HuH-7.5 (cell line): ENCODE measurements at regions not wholly inside any gene's neighbourhood (a gene's known extent, or its start where the extent isn't known, plus 50 kb on each side); places are given as distances from the start of the nearest gene placed in this dataset.
"Not testable (repeated sequence)": the region's sequence is repeated elsewhere in the genome, so short reads cannot be mapped to it uniquely, and the experiment has no call there.

Source experiments
- DNase-seq: peaks from one replicate; pipeline ENCODE4 v3.0.0; 2011; ENCODE audit warnings: low spot score

GRCh38 chr1:238443687-238444086, 553.0 kb upstream of the ZP4 start:
- no peak for DNase-seq

GRCh38 chr1:238439511-238439910, 548.8 kb upstream of the ZP4 start:
- DNase-seq, result no peak

- no peak for DNase-seq
Observed at GRCh38 chr1:238438311-238439270, 547.9 kb upstream of the ZP4 start.

- DNase-seq, result not testable (repeated sequence)
Observed at GRCh38 chr1:238429703-238430102, 539.0 kb upstream of the ZP4 start.

GRCh38 chr1:238419209-238419608, 528.5 kb upstream of the ZP4 start:
- no peak for DNase-seq

GRCh38 chr1:238409932-238410331, 519.2 kb upstream of the ZP4 start:
- DNase-seq, result no peak

- no peak for DNase-seq
Observed at GRCh38 chr1:238409191-238409850, 518.6 kb upstream of the ZP4 start.

- no peak for DNase-seq
Observed at GRCh38 chr1:238408737-238409136, 518.0 kb upstream of the ZP4 start.

GRCh38 chr1:238406098-238406860, 515.6 kb upstream of the ZP4 start:
- DNase-seq, result no peak

GRCh38 chr1:238404921-238405320, 514.2 kb upstream of the ZP4 start:
- no peak for DNase-seq

GRCh38 chr1:238404481-238404880, 513.8 kb upstream of the ZP4 start:
- DNase-seq, result no peak

- DNase-seq, result no peak
Observed at GRCh38 chr1:238401144-238401543, 510.4 kb upstream of the ZP4 start.

- no peak for DNase-seq
Observed at GRCh38 chr1:238399558-238399957, 508.8 kb upstream of the ZP4 start.

- no peak for DNase-seq
Observed at GRCh38 chr1:238396140-238396539, 505.4 kb upstream of the ZP4 start.

GRCh38 chr1:238384381-238384780, 493.7 kb upstream of the ZP4 start:
- no peak for DNase-seq

GRCh38 chr1:238380167-238380566, 489.4 kb upstream of the ZP4 start:
- DNase-seq, result no peak

GRCh38 chr1:238379446-238379845, 488.7 kb upstream of the ZP4 start:
- DNase-seq, result not testable (repeated sequence)

- DNase-seq, result no peak
Observed at GRCh38 chr1:238377280-238377919, 486.7 kb upstream of the ZP4 start.

- DNase-seq, result peak; percentile 18
Observed at GRCh38 chr1:238370599-238370998, 479.9 kb upstream of the ZP4 start.

GRCh38 chr1:238364214-238364892, 473.6 kb upstream of the ZP4 start:
- no peak for DNase-seq

- DNase-seq, result no peak
Observed at GRCh38 chr1:238360474-238360873, 469.8 kb upstream of the ZP4 start.
